ENCODE measurements at regions not wholly inside any gene's neighbourhood (a gene's known extent, or its start where the extent isn't known, plus 50 kb on each side); places are given as distances from the start of the nearest gene placed in this dataset.

GRCh38 chr20:48155268-48155667, 370.0 kb upstream of the SULF2 start:
- Mint-ChIP-seq H3K27ac (no peak overlapping the region), H3K36me3 (peaks cover 18% of the 10 kb centered on the region), H3K27me3 (ENCODE audit: low read depth) (no peaks in the 10 kb centered on the region; the same call in 1 of the 2 replicates), H3K9me3 (peaks cover 27% of the 10 kb centered on the region), H3K4me3 (no peak overlapping the region), H3K4me1 (peaks cover 16% of the 10 kb centered on the region)
- ChIA-PET CTCF (interaction anchor here (1.1 kb wide), 1 partner anchor 140 kb away, joined by 3 read pairs; no protein-coding TSS in a partner anchor), POLR2A (no interaction called here)
- DNase-seq (ENCODE audit: low spot score) (no peak), ATAC-seq (no peak)
- TF ChIP-seq ZSCAN18 (CRISPR knock-in tag; IDR thresholded peaks at IDR 0.05) (no peak), JAZF1 (CRISPR knock-in tag; IDR thresholded peaks at IDR 0.05) (no peak), ATF1 (CRISPR knock-in tag; IDR thresholded peaks at IDR 0.05) (no peak), OVOL2 (CRISPR knock-in tag; IDR thresholded peaks at IDR 0.05; ENCODE audit: borderline replicate concordance) (no peak), GTF2I (CRISPR knock-in tag; conservative IDR thresholded peaks at IDR 0.05) (no peak), NR3C1 (CRISPR knock-in tag; conservative IDR thresholded peaks at IDR 0.05; ENCODE audit: low read depth) (no peak), TP53 (CRISPR knock-in tag; IDR thresholded peaks at IDR 0.05) (no peak), ZNF396 (CRISPR knock-in tag; IDR thresholded peaks at IDR 0.05; ENCODE audit: borderline replicate concordance) (no peak), ZNF219 (CRISPR knock-in tag; IDR thresholded peaks at IDR 0.05; ENCODE audit: borderline replicate concordance) (no peak), ZNF512 (CRISPR knock-in tag; IDR thresholded peaks at IDR 0.05; ENCODE audit: borderline replicate concordance) (no peak), ZNF317 (CRISPR knock-in tag; IDR thresholded peaks at IDR 0.05; ENCODE audit: borderline replicate concordance, low read depth) (no peak), USF2 (CRISPR knock-in tag; IDR thresholded peaks at IDR 0.05) (no peak), MYBL2 (CRISPR knock-in tag; IDR thresholded peaks at IDR 0.05) (no peak), AR (CRISPR knock-in tag; IDR thresholded peaks at IDR 0.05) (no peak)

- Mint-ChIP-seq H3K9me3 (peaks cover 27% of the 10 kb centered on the region), H3K27me3 (ENCODE audit: low read depth) (no peaks in the 10 kb centered on the region; the same call in 1 of the 2 replicates), H3K36me3 (peaks cover 18% of the 10 kb centered on the region), H3K27ac (no peak overlapping the region), H3K4me1 (peaks cover 16% of the 10 kb centered on the region), H3K4me3 (no peak overlapping the region)
- ATAC-seq (no peak), DNase-seq (ENCODE audit: low spot score) (no peak)
- ChIA-PET POLR2A (interaction anchor here (0.6 kb wide), 1 partner anchor 38 kb away, joined by 3 read pairs; no protein-coding TSS in a partner anchor), CTCF (interaction anchor here (1.1 kb wide), 1 partner anchor 141 kb away, joined by 3 read pairs; no protein-coding TSS in a partner anchor)
- TF ChIP-seq ZNF512 (CRISPR knock-in tag; IDR thresholded peaks at IDR 0.05; ENCODE audit: borderline replicate concordance) (no peak), NFYB (CRISPR knock-in tag; conservative IDR thresholded peaks at IDR 0.05; ENCODE audit: low read depth) (no peak), TCF7 (CRISPR knock-in tag; IDR thresholded peaks at IDR 0.05; ENCODE audit: low read depth) (no peak), TEAD1 (CRISPR knock-in tag; IDR thresholded peaks at IDR 0.05) (no peak), ZNF423 (CRISPR knock-in tag; IDR thresholded peaks at IDR 0.05) (no peak), CREM (CRISPR knock-in tag; IDR thresholded peaks at IDR 0.05) (no peak), GTF2I (CRISPR knock-in tag; conservative IDR thresholded peaks at IDR 0.05) (no peak), GRHL2 (CRISPR knock-in tag; IDR thresholded peaks at IDR 0.05; ENCODE audit: insufficient replicate concordance, severe bottlenecking) (no peak), AR (CRISPR knock-in tag; IDR thresholded peaks at IDR 0.05) (no peak), ATF1 (CRISPR knock-in tag; IDR thresholded peaks at IDR 0.05) (no peak), ATF3 (CRISPR knock-in tag; conservative IDR thresholded peaks at IDR 0.05) (no peak), FOXK1 (CRISPR knock-in tag; IDR thresholded peaks at IDR 0.05) (no peak)
Measured at GRCh38 chr20:48154040-48154765, 368.9 kb upstream of the SULF2 start.
